IMR-90 (cell line): ENCODE measurements at regions not wholly inside any gene's neighbourhood (a gene's known extent, or its start where the extent isn't known, plus 50 kb on each side); places are given as distances from the start of the nearest gene placed in this dataset.

ENCODE experiments used
- ATAC-seq: fragments of 200-7000 bp; cut with Tn5 transposase; 2 replicates; pipeline ENCODE4 v1.9.1; 2020; ENCODE audit warnings: low read depth, mild to moderate bottlenecking, moderate library complexity
- BruUV-seq: library from RNA; stranded (reverse); fragments of 400-500 nt; replicated peaks from 2 replicates; lab custom pipeline; 2021; lab: Mats Ljungman, UMichigan
- CTCF ChIA-PET: fragments of 300-600 bp; formaldehyde crosslinking; extraction: SDS; loops from one replicate; lab custom pipeline; 2021; ENCODE audit warnings: antibody characterized with exemption; lab: Yijun Ruan, JAX
- POLR2A ChIA-PET: fragments of 300-600 bp; sonication (Branson Sonifier 250); formaldehyde crosslinking; loops from one replicate; lab custom pipeline; 2022; ENCODE audit warnings: antibody characterized with exemption; ENCODE audit not compliant: unreplicated experiment; lab: Charles Lee
- DNase-seq: peaks from one replicate; pipeline ENCODE4 v3.0.0; 2013
- H2AFZ ChIP-seq: replicated peaks from 2 replicates; pipeline ENCODE3; 2013; ENCODE audit warnings: low read length, mild to moderate bottlenecking; ENCODE audit not compliant: poor library complexity
- H2AK5ac ChIP-seq: 2 replicates; pipeline ENCODE4 v1.6.1; 2013; ENCODE audit warnings: low read depth, low read length, inconsistent platforms
- H2AK9ac ChIP-seq: replicated peaks from 2 replicates; pipeline ENCODE3; 2013; ENCODE audit warnings: mild to moderate bottlenecking, low read depth, low read length, moderate library complexity; ENCODE audit not compliant: poor library complexity
- H2BK120ac ChIP-seq: 2 replicates; pipeline ENCODE4 v1.6.1; 2013; ENCODE audit warnings: low read depth, low read length, inconsistent platforms
- H2BK15ac ChIP-seq: 3 replicates; pipeline ENCODE4 v1.6.1; 2013; ENCODE audit warnings: low read depth, low read length, inconsistent platforms
- H2BK20ac ChIP-seq: 2 replicates; pipeline ENCODE4 v1.6.1; 2013; ENCODE audit warnings: low read depth, mild to moderate bottlenecking, inconsistent platforms, low read length, moderate library complexity
- H2BK5ac ChIP-seq: 2 replicates; pipeline ENCODE4 v1.6.1; 2013; ENCODE audit warnings: mild to moderate bottlenecking, low read depth, low read length, inconsistent platforms; ENCODE audit not compliant: poor library complexity, severe bottlenecking
- H3K14ac ChIP-seq: replicated peaks from 2 replicates; pipeline ENCODE4 v1.6.1; 2013; ENCODE audit warnings: low read depth, low read length, inconsistent platforms
- H3K18ac ChIP-seq: 2 replicates; pipeline ENCODE4 v1.6.1; 2013; ENCODE audit warnings: low read depth, low read length, control low read depth
- H3K23ac ChIP-seq: 2 replicates; pipeline ENCODE4 v1.6.1; 2013; ENCODE audit warnings: low read depth, low read length, inconsistent platforms
- H3K27ac ChIP-seq: 2 replicates; pipeline ENCODE4 v1.5.1; 2013; ENCODE audit warnings: mild to moderate bottlenecking, control low read depth, low read length; ENCODE audit not compliant: insufficient read depth
- H3K27me3 ChIP-seq: 2 replicates; pipeline ENCODE4 v1.6.1; 2013; ENCODE audit warnings: low read length; ENCODE audit not compliant: control insufficient read depth, insufficient read depth
- H3K36me3 ChIP-seq: 2 replicates; pipeline ENCODE4 v1.6.1; 2013; ENCODE audit warnings: low read length, mixed read lengths; ENCODE audit not compliant: control insufficient read depth, insufficient read depth
- H3K4ac ChIP-seq: 2 replicates; pipeline ENCODE4 v1.6.1; 2013; ENCODE audit warnings: low read depth, low read length, inconsistent platforms
- H3K4me1 ChIP-seq: 2 replicates; pipeline ENCODE4 v1.6.1; 2013; ENCODE audit warnings: low read length, mixed read lengths; ENCODE audit not compliant: control insufficient read depth, insufficient read depth
- H3K4me2 ChIP-seq: 2 replicates; pipeline ENCODE4 v1.6.1; 2013; ENCODE audit warnings: low read depth, mild to moderate bottlenecking, control low read depth, low read length, moderate library complexity
- H3K4me3 ChIP-seq: 2 replicates; pipeline ENCODE4 v1.5.1; 2013; ENCODE audit warnings: low read depth, mild to moderate bottlenecking, control low read depth, low read length, moderate library complexity; ENCODE audit not compliant: insufficient read depth
- H3K56ac ChIP-seq: 2 replicates; pipeline ENCODE4 v1.6.1; 2013; ENCODE audit warnings: low read length, inconsistent platforms; ENCODE audit not compliant: insufficient read depth; ENCODE audit errors: extremely low read depth
- H3K79me1 ChIP-seq, 2 experiments: 2 replicates each; pipeline ENCODE4 v1.6.1; 2013; ENCODE audit warnings: low read length in 2 of 2, inconsistent platforms in 1 of 2, low read depth in 1 of 2
- H3K9ac ChIP-seq: 2 replicates; pipeline ENCODE4 v1.6.1; 2013; ENCODE audit warnings: low read depth, low read length, control low read depth
- H3K9me1 ChIP-seq: 2 replicates; pipeline ENCODE4 v1.6.1; 2013; ENCODE audit warnings: low read length, inconsistent platforms; ENCODE audit not compliant: insufficient read depth
- H3K9me3 ChIP-seq: 2 replicates; pipeline ENCODE4 v1.6.1; 2013; ENCODE audit warnings: low read length; ENCODE audit not compliant: control insufficient read depth, insufficient read depth
- H4K20me1 ChIP-seq: 2 replicates; pipeline ENCODE4 v1.6.1; 2013; ENCODE audit warnings: low read length, inconsistent platforms; ENCODE audit not compliant: insufficient read depth
- H4K5ac ChIP-seq: 2 replicates; pipeline ENCODE4 v1.6.1; 2013; ENCODE audit warnings: mild to moderate bottlenecking, low read depth, low read length, control low read depth
- H4K8ac ChIP-seq, 2 experiments: 2 replicates each; pipeline ENCODE4 v1.6.1; 2013; ENCODE audit warnings: low read depth in 2 of 2, low read length in 2 of 2, control low read depth in 1 of 2, inconsistent platforms in 1 of 2
- H4K91ac ChIP-seq: 2 replicates; pipeline ENCODE4 v1.6.1; 2013; ENCODE audit warnings: low read depth, low read length, inconsistent platforms; ENCODE audit not compliant: insufficient read depth
- NFE2L2 ChIP-seq: fragments of 150-350 bp; IDR thresholded peaks from 2 replicates; pipeline ENCODE4 v1.6.1; 2016; ENCODE audit warnings: low read depth, mild to moderate bottlenecking, low read length
- USF2 ChIP-seq: fragments of 150-350 bp; IDR thresholded peaks from 2 replicates; pipeline ENCODE4 v1.6.1; 2017; ENCODE audit warnings: mild to moderate bottlenecking, antibody characterized with exemption, low read length, low read depth
- WGBS, 2 experiments: methylation state at CpG; one replicate each; pipeline versions ENCODE4 v1.1.5 to v1.1.7; 2013; ENCODE audit warnings: missing lambda C conversion rate in 2 of 2; ENCODE audit not compliant: insufficient read length in 1 of 2; ENCODE audit errors: extremely low coverage in 2 of 2; 5-methylcytosine and 5-hydroxymethylcytosine counted together
- dilution Hi-C: fragments of 300-500 bp; cut with HindIII; formaldehyde crosslinking; loops from one replicate; pipeline ENCODE4 v1.14.3; 2018; ENCODE audit warnings: low sequenced_read_pairs; ENCODE audit not compliant: unreplicated experiment
- in situ Hi-C: fragments of 300-500 bp; cut with MboI; formaldehyde crosslinking; loops from 3 replicates; pipeline ENCODE4 v1.14.3; 2019; ENCODE audit warnings: low sequenced_read_pairs, inconsistent platforms, mixed read lengths
- intact Hi-C: fragments of 100-400 bp; cut with micrococcal nuclease; formaldehyde crosslinking; loops from 2 replicates; pipeline ENCODE4 v1.10.0; 2022

- Histone ChIP-seq H3K27me3 (no peaks in the 10 kb centered on the region), H2BK20ac (no peak overlapping the region), H3K79me1 (no peaks in the 10 kb centered on the region), H3K4ac (no peak overlapping the region), H3K4me2 (no peak overlapping the region), H3K23ac (no peak overlapping the region), H3K9ac (no peak overlapping the region), H3K36me3 (no peaks in the 10 kb centered on the region), H4K5ac (no peak overlapping the region), H3K4me1 (no peaks in the 10 kb centered on the region), H2BK120ac (no peak overlapping the region), H2AK5ac (no peak overlapping the region), H3K4me3 (no peak overlapping the region), H4K8ac (no peak overlapping the region), H3K9me3 (peaks cover 2% of the 10 kb centered on the region; the same call in 1 of the 2 replicates), H3K56ac (no peak overlapping the region), H2AK9ac (no peak overlapping the region), H2AFZ (no peak overlapping the region), H3K27ac (no peak overlapping the region), H3K14ac (no peak overlapping the region), H4K20me1 (no peaks in the 10 kb centered on the region), H3K18ac (no peak overlapping the region), H2BK5ac (no peak overlapping the region), H3K9me1 (no peaks in the 10 kb centered on the region), H4K91ac (no peak overlapping the region), H2BK15ac (no peak overlapping the region)
- no peak for DNase-seq
- in situ Hi-C loops = no loop called here
- TF ChIP-seq NFE2L2 (no peak), USF2 (no peak)
- ChIA-PET CTCF (no interaction called here), POLR2A (no interaction called here)
- intact Hi-C loops = no loop called here
- ATAC-seq = no peak
- no TSS peak for BruUV-seq
- 0% methylated on average over 1 of the region's 1 CpG; no CpG with 5 or more reads in 1 of the 2 experiments for WGBS, 2 experiments
- dilution Hi-C loops = no loop called here
Measured at GRCh38 chr6:103175056-103175455, 1684.7 kb downstream of the HACE1 start.
